Neural cell (in vitro differentiated cells): ENCODE measurements at regions not wholly inside any gene's neighbourhood (a gene's known extent, or its start where the extent isn't known, plus 50 kb on each side); places are given as distances from the start of the nearest gene placed in this dataset.

Source experiments
- EP300 ChIP-seq: fragments of 450-650 bp; conservative IDR thresholded peaks from 2 replicates; pipeline ENCODE4 v1.6.1; 2014; ENCODE audit warnings: antibody characterized with exemption, mild to moderate bottlenecking, moderate library complexity; ENCODE audit not compliant: poor library complexity, severe bottlenecking
- POLR2AphosphoS5 ChIP-seq: IDR thresholded peaks from 2 replicates; pipeline ENCODE4 v1.6.1; 2012
- RAD21 ChIP-seq: fragments of 450-650 bp; conservative IDR thresholded peaks from 2 replicates; pipeline ENCODE4 v1.6.1; 2014; ENCODE audit warnings: antibody characterized with exemption, mild to moderate bottlenecking, moderate library complexity

DNA sequence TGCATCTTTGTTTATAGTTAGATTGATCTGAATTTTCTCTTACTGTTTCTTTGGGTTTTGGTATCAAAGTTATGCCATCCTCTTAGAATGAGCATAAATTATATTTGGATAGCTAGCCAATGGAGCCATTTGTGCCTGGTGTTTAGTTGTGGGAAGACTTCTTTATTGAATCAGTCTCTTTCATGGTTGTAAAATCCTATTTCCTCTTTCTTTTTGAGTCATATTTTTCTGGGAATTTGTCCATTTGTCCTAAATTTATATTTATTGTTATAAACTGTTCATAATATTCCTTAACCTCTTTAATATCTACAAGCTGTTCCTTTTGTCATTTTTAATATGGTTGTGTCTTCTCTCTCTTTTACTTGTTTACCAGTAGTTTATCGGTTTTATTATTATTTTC lies 462.5 kb downstream of the AEBP2 start:
- TF ChIP-seq RAD21 (no peak), EP300 (no peak), POLR2AphosphoS5 (no peak)
